Liver (tissue), 8 donors: ENCODE measurements at regions not wholly inside any gene's neighbourhood (a gene's known extent, or its start where the extent isn't known, plus 50 kb on each side); places are given as distances from the start of the nearest gene placed in this dataset.

Experiments used
- DNase-seq: peaks from one replicate; pipeline ENCODE4 v3.0.0-alpha.2; 2017; ENCODE audit warnings: low spot score
- H3K27ac ChIP-seq, 2 donors: one replicate each; pipeline ENCODE4 v1.7.0; 2013; ENCODE audit warnings: inconsistent platforms in 2 of 2, low read length in 2 of 2, control low read depth in 1 of 2, low read depth in 1 of 2, mild to moderate bottlenecking in 1 of 2
- H3K27me3 ChIP-seq, 4 donors: one replicate each; pipeline versions ENCODE4 v1.6.1 to v1.7.0; 2013; ENCODE audit warnings: low read length in 3 of 4, inconsistent platforms in 1 of 4, mild to moderate bottlenecking in 1 of 4, moderate library complexity in 1 of 4; ENCODE audit not compliant: control insufficient read depth in 4 of 4, insufficient read depth in 4 of 4
- H3K36me3 ChIP-seq, 4 donors: one replicate each; pipeline versions ENCODE4 v1.6.1 to v1.7.0; 2013; ENCODE audit warnings: low read length in 3 of 4, mild to moderate bottlenecking in 3 of 4, low read depth in 1 of 4, moderate library complexity in 1 of 4; ENCODE audit not compliant: control insufficient read depth in 4 of 4, insufficient read depth in 3 of 4
- H3K4me1 ChIP-seq, 4 donors: one replicate each; pipeline versions ENCODE4 v1.6.1 to v1.7.0; 2013; ENCODE audit warnings: low read length in 3 of 4, mild to moderate bottlenecking in 3 of 4, moderate library complexity in 1 of 4; ENCODE audit not compliant: control insufficient read depth in 4 of 4, insufficient read depth in 4 of 4
- H3K4me3 ChIP-seq, 3 donors: one replicate each; pipeline versions ENCODE4 v1.6.1 to v1.7.0; 2013; ENCODE audit warnings: low read length in 3 of 3, control low read depth in 1 of 3, low read depth in 1 of 3, mild to moderate bottlenecking in 1 of 3
- H3K9ac ChIP-seq, 2 donors: one replicate each; pipeline ENCODE4 v1.7.0; 2013; ENCODE audit warnings: low read length in 2 of 2, mild to moderate bottlenecking in 2 of 2, moderate library complexity in 2 of 2, control low read depth in 1 of 2, low read depth in 1 of 2
- H3K9me3 ChIP-seq, 4 donors: one replicate each; pipeline versions ENCODE4 v1.6.1 to v1.7.0; 2013; ENCODE audit warnings: low read length in 3 of 4; ENCODE audit not compliant: control insufficient read depth in 4 of 4
- CTCF ChIP-seq: fragments of 150-350 bp; IDR thresholded peaks from 2 replicates; pipeline ENCODE4 v1.5.1; 2017; ENCODE audit warnings: improper control_type of control experiment, low read depth, low read length; ENCODE audit not compliant: missing input control
- EGR1 ChIP-seq, 2 donors: IDR thresholded peaks; 2 replicates each; pipeline ENCODE4 v1.6.1; 2016 to 2018; ENCODE audit warnings: antibody characterized with exemption in 2 of 2, low read depth in 2 of 2
- FOXA1 ChIP-seq: IDR thresholded peaks from 2 replicates; pipeline ENCODE4 v1.6.1; 2016; ENCODE audit warnings: antibody characterized with exemption
- FOXA2 ChIP-seq: IDR thresholded peaks from 2 replicates; pipeline ENCODE4 v1.6.1; 2016; ENCODE audit warnings: antibody characterized with exemption
- GABPA ChIP-seq, 2 donors: IDR thresholded peaks in 1 of 2; conservative IDR thresholded peaks in 1 of 2; 2 replicates each; pipeline ENCODE4 v1.6.1; 2016; ENCODE audit warnings: antibody characterized with exemption in 2 of 2, mild to moderate bottlenecking in 1 of 2, moderate library complexity in 1 of 2
- HNF4A ChIP-seq, 2 donors: conservative IDR thresholded peaks; 2 replicates each; pipeline ENCODE4 v1.6.1; 2016; ENCODE audit warnings: antibody characterized with exemption in 2 of 2, mild to moderate bottlenecking in 2 of 2
- HNF4G ChIP-seq: IDR thresholded peaks from 2 replicates; pipeline ENCODE4 v1.6.1; 2016; ENCODE audit warnings: antibody characterized with exemption
- JUND ChIP-seq, 2 donors: IDR thresholded peaks; 2 replicates each; pipeline ENCODE4 v1.6.1; 2016; ENCODE audit warnings: antibody characterized with exemption in 2 of 2
- NR2F2 ChIP-seq: IDR thresholded peaks from 2 replicates; pipeline ENCODE4 v1.6.1; 2016; ENCODE audit warnings: antibody characterized with exemption
- RAD21 ChIP-seq, 2 donors: IDR thresholded peaks; 2 replicates each; pipeline ENCODE4 v1.6.1; 2016; ENCODE audit warnings: antibody characterized with exemption in 2 of 2, mild to moderate bottlenecking in 2 of 2
- RXRA ChIP-seq, 2 donors: IDR thresholded peaks; 2 replicates each; pipeline ENCODE4 v1.6.1; 2017 to 2018; ENCODE audit warnings: antibody characterized with exemption in 2 of 2, mild to moderate bottlenecking in 1 of 2
- SP1 ChIP-seq: IDR thresholded peaks from 2 replicates; pipeline ENCODE4 v1.6.1; 2018; ENCODE audit warnings: antibody characterized with exemption, mild to moderate bottlenecking
- TAF1 ChIP-seq: conservative IDR thresholded peaks from 2 replicates; pipeline ENCODE4 v1.6.1; 2016; ENCODE audit warnings: antibody characterized with exemption, mild to moderate bottlenecking
- YY1 ChIP-seq: IDR thresholded peaks from 2 replicates; pipeline ENCODE4 v1.6.1; 2016; ENCODE audit warnings: antibody characterized with exemption, mild to moderate bottlenecking
- WGBS: extraction: QIAGEN DNeasy Blood & Tissue Kit; methylation state at CpG from one replicate; pipeline ENCODE4 v1.1.7; 2013; 5-methylcytosine and 5-hydroxymethylcytosine counted together
- TF ChIP-seq, protein P1 (sequence below): IDR thresholded peaks from 2 replicates; pipeline ENCODE4 v1.6.1; 2016; ENCODE audit warnings: antibody characterized with exemption, mild to moderate bottlenecking
- TF ChIP-seq, protein P2 (sequence below): IDR thresholded peaks from 2 replicates; pipeline ENCODE4 v1.6.1; 2016; ENCODE audit warnings: antibody characterized with exemption
- TF ChIP-seq, protein P3 (sequence below): IDR thresholded peaks from 2 replicates; pipeline ENCODE4 v1.6.1; 2016; ENCODE audit warnings: antibody characterized with exemption
- TF ChIP-seq, protein P4 (sequence below): IDR thresholded peaks from 2 replicates; pipeline ENCODE4 v1.6.1; 2016; ENCODE audit warnings: antibody characterized with exemption
- donor health status: healthy.
- donor health status: healthy.
- donor health status: healthy.
- donor health status: healthy.
- donor health status: healthy.

DNA sequence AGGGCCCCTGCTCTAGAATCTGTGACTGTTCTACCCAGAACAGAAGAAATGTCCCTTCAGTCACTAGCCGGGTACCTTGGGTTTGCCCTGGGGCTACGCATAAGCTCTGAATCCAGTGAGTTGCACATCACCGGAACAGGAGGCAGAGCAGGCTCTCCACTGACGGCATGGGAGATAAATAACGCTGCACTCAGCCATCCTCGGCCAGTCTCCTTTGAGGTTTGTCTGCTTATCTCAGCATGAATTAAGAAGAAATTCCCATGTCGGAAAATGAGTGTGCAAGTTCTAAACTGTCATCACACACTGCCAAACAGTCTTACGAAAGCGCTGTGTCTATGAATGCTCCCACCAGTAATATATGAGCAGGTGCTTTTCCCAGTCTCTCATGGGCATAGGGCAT is 90.8 kb downstream of the FAM50B start:
- WGBS, result 72% methylated on average over 9 of the region's 9 CpGs
- Histone ChIP-seq H3K4me1 (no peaks in the 10 kb centered on the region), H3K9me3 (no peaks in the 10 kb centered on the region), H3K36me3 (no peaks in the 10 kb centered on the region), H3K27ac (no peak overlapping the region), H3K9ac (no peak overlapping the region), H3K27me3 (no peaks in the 10 kb centered on the region), H3K4me3 (no peak overlapping the region)
- no peak for DNase-seq
- TF ChIP-seq, protein P1, sequence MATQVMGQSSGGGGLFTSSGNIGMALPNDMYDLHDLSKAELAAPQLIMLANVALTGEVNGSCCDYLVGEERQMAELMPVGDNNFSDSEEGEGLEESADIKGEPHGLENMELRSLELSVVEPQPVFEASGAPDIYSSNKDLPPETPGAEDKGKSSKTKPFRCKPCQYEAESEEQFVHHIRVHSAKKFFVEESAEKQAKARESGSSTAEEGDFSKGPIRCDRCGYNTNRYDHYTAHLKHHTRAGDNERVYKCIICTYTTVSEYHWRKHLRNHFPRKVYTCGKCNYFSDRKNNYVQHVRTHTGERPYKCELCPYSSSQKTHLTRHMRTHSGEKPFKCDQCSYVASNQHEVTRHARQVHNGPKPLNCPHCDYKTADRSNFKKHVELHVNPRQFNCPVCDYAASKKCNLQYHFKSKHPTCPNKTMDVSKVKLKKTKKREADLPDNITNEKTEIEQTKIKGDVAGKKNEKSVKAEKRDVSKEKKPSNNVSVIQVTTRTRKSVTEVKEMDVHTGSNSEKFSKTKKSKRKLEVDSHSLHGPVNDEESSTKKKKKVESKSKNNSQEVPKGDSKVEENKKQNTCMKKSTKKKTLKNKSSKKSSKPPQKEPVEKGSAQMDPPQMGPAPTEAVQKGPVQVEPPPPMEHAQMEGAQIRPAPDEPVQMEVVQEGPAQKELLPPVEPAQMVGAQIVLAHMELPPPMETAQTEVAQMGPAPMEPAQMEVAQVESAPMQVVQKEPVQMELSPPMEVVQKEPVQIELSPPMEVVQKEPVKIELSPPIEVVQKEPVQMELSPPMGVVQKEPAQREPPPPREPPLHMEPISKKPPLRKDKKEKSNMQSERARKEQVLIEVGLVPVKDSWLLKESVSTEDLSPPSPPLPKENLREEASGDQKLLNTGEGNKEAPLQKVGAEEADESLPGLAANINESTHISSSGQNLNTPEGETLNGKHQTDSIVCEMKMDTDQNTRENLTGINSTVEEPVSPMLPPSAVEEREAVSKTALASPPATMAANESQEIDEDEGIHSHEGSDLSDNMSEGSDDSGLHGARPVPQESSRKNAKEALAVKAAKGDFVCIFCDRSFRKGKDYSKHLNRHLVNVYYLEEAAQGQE, result no peak
- no peak for TF ChIP-seq RXRA (IDR thresholded peaks at IDR 0.05)
- TF ChIP-seq EGR1 (IDR thresholded peaks at IDR 0.05; ENCODE audit: low read depth in 2 of 2), result no peak
- TF ChIP-seq, protein P2, sequence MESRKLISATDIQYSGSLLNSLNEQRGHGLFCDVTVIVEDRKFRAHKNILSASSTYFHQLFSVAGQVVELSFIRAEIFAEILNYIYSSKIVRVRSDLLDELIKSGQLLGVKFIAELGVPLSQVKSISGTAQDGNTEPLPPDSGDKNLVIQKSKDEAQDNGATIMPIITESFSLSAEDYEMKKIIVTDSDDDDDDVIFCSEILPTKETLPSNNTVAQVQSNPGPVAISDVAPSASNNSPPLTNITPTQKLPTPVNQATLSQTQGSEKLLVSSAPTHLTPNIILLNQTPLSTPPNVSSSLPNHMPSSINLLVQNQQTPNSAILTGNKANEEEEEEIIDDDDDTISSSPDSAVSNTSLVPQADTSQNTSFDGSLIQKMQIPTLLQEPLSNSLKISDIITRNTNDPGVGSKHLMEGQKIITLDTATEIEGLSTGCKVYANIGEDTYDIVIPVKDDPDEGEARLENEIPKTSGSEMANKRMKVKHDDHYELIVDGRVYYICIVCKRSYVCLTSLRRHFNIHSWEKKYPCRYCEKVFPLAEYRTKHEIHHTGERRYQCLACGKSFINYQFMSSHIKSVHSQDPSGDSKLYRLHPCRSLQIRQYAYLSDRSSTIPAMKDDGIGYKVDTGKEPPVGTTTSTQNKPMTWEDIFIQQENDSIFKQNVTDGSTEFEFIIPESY, result no peak
- no peak for TF ChIP-seq GABPA (IDR thresholded peaks at IDR 0.05 in 1 of 2, conservative IDR thresholded peaks at IDR 0.05 in 1 of 2)
- no peak for TF ChIP-seq CTCF
- TF ChIP-seq FOXA2, result no peak
- no peak for TF ChIP-seq YY1
- TF ChIP-seq JUND (IDR thresholded peaks at IDR 0.05), result no peak
- TF ChIP-seq, protein P3, sequence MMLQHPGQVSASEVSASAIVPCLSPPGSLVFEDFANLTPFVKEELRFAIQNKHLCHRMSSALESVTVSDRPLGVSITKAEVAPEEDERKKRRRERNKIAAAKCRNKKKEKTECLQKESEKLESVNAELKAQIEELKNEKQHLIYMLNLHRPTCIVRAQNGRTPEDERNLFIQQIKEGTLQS, result no peak
- TF ChIP-seq, protein P4, sequence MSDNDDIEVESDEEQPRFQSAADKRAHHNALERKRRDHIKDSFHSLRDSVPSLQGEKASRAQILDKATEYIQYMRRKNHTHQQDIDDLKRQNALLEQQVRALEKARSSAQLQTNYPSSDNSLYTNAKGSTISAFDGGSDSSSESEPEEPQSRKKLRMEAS, result no peak
- no peak for TF ChIP-seq HNF4A (conservative IDR thresholded peaks at IDR 0.05)
- TF ChIP-seq FOXA1, result no peak
- TF ChIP-seq RAD21 (IDR thresholded peaks at IDR 0.05), result no peak
- TF ChIP-seq SP1, result no peak

GRCh38 chr6:3940703-3941102 is 91.5 kb downstream of the FAM50B start:
- Histone ChIP-seq H3K27ac (no peak overlapping the region), H3K4me3 (no peak overlapping the region), H3K4me1 (no peaks in the 10 kb centered on the region), H3K9ac (no peak overlapping the region), H3K27me3 (no peaks in the 10 kb centered on the region), H3K36me3 (no peaks in the 10 kb centered on the region), H3K9me3 (no peaks in the 10 kb centered on the region)
- 94% methylated on average over 5 of the region's 5 CpGs for WGBS
- TF ChIP-seq TAF1 (no peak), SP1 (no peak), JUND (IDR thresholded peaks at IDR 0.05) (no peak), GABPA (IDR thresholded peaks at IDR 0.05 in 1 of 2, conservative IDR thresholded peaks at IDR 0.05 in 1 of 2) (no peak), HNF4G (no peak), HNF4A (conservative IDR thresholded peaks at IDR 0.05) (no peak), FOXA1 (no peak), NR2F2 (no peak), EGR1 (IDR thresholded peaks at IDR 0.05; ENCODE audit: low read depth in 2 of 2) (no peak), RAD21 (IDR thresholded peaks at IDR 0.05) (no peak), FOXA2 (no peak)
- TF ChIP-seq, protein P3, result no peak
- TF ChIP-seq, protein P1, result no peak
- TF ChIP-seq, protein P2, result no peak
- no peak for DNase-seq
